Lower leg skin (tissue), 4 donors: ENCODE measurements at regions not wholly inside any gene's neighbourhood (a gene's known extent, or its start where the extent isn't known, plus 50 kb on each side); places are given as distances from the start of the nearest gene placed in this dataset.

Source experiments
- DNase-seq, 2 donors: peaks; one replicate each; pipeline ENCODE4 v3.0.0-alpha.2; 2019; ENCODE audit warnings: low spot score in 2 of 2
- H3K4me3 ChIP-seq: fragments of 200-600 bp; sonication (generic); 2 replicates; pipeline ENCODE4 v1.5.1; 2017; ENCODE audit warnings: mild to moderate bottlenecking, low read depth; ENCODE audit not compliant: poor library complexity, severe bottlenecking
- POLR2A ChIP-seq, 2 donors: fragments of 450-650 bp; IDR thresholded peaks; one replicate each; pipeline ENCODE4 v1.6.1; 2016 to 2017; ENCODE audit warnings: antibody characterized with exemption in 2 of 2, mild to moderate bottlenecking in 1 of 2, moderate library complexity in 1 of 2
- WGBS, 2 donors: methylation state at CpG; one replicate each; pipeline ENCODE4 v1.1.5; 2018; 5-methylcytosine and 5-hydroxymethylcytosine counted together
- intact Hi-C: fragments of 100-400 bp; cut with DNase I; formaldehyde crosslinking; loops from one replicate; pipeline ENCODE4 v1.15.0; 2023; ENCODE audit warnings: low total_unique reads
- TF ChIP-seq, protein P1 (sequence below), 3 donors: fragments of 450-650 bp; IDR thresholded peaks; one replicate each; pipeline ENCODE4 v1.5.1; 2016; ENCODE audit warnings: antibody characterized with exemption in 3 of 3, mild to moderate bottlenecking in 3 of 3, moderate library complexity in 2 of 3

DNA sequence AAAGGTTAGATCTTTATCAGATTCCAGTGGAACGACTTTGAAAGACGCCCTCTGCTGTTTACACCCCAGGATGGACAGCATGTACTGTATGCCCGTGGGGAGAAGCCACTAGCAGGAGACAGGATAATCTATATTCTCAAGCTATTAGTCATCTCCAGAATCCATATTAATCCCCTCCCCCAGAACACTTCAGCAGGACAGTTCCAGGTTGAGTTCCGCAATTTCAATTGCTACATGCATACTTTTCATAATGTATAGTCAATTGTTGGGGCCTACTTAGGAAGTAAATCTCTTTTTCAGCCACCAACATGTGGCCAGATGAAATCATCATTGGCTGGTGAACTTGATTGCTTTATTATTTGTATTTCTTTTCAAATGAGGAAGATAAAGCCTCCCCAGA lies 313.1 kb upstream of the SMIM30 start:
- H3K4me3 ChIP-seq, result no peak overlapping the region
- TF ChIP-seq, protein P1, sequence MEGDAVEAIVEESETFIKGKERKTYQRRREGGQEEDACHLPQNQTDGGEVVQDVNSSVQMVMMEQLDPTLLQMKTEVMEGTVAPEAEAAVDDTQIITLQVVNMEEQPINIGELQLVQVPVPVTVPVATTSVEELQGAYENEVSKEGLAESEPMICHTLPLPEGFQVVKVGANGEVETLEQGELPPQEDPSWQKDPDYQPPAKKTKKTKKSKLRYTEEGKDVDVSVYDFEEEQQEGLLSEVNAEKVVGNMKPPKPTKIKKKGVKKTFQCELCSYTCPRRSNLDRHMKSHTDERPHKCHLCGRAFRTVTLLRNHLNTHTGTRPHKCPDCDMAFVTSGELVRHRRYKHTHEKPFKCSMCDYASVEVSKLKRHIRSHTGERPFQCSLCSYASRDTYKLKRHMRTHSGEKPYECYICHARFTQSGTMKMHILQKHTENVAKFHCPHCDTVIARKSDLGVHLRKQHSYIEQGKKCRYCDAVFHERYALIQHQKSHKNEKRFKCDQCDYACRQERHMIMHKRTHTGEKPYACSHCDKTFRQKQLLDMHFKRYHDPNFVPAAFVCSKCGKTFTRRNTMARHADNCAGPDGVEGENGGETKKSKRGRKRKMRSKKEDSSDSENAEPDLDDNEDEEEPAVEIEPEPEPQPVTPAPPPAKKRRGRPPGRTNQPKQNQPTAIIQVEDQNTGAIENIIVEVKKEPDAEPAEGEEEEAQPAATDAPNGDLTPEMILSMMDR (IDR thresholded peaks at IDR 0.05), result no peak
- no peak for TF ChIP-seq POLR2A (IDR thresholded peaks at IDR 0.05)
- intact Hi-C loops, result no loop called here
- WGBS, 2 donors, result 63% methylated on average over 4 of the region's 4 CpGs
- no peak for DNase-seq

DNA sequence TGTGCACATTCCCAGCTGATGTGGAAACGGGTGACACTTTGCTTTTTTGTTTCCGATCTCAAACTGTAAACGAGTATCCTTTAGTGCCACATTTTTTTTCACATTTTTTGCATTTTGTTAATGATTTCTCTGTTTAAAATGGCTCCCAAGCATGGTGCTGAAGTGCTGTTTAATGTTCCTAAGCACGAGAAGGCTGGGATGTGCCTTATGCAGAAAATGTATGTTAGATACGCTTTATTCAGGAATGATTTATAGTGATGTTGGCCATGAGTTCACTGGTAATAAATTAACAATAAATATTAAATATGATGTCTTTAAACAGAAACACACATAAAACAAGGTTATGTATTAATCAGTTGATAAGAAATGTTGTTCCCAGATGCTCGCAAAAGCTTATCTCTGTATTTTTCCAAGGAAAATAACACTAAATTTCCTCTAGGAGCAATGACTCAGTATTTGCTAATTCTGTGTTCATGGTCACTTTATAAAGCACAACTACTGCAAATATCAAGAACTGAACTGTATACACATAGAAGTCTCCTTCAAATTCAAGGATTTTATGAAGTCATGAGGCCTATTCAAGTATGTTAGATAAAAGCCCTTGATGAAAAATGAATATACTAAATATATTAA lies 305.9 kb upstream of the SMIM30 start:
- 71 to 72% methylated on average over 6 of the region's 6 CpGs for WGBS, 2 donors
- no peak for DNase-seq
- intact Hi-C loops, result no loop called here
- no peak overlapping the region for H3K4me3 ChIP-seq
- no peak for TF ChIP-seq POLR2A (IDR thresholded peaks at IDR 0.05)
- TF ChIP-seq, protein P1 (IDR thresholded peaks at IDR 0.05), result no peak

DNA sequence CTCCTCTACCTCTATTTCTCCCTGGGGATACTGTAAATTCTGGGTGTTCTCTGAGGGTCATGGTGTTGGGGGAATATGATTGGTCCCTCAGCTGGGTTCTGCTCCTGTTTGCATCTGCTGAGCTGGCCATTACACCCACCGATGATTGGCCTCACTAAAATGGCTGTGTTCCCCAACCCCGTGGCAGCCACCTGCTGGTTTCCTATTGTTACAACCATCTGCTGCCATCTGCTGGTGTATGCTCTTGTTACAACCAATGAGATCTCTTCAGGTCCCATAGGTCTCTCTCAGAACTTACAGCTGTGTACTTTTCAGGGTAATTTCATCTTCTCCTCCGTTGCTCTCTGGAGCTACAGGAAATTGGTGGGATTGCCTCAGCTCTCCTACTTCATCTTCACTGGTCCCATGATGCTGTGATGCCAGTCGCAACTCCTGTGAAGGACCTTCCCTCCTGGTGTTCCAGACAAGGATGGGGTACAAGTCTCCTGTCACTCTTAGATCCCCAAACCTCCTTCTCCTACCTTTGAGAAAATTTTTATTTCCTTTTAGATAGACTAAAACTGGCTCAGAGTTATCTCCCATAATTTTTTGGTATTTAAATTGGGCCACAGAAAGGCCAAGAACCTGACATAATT lies 303.5 kb upstream of the SMIM30 start:
- no peak for TF ChIP-seq POLR2A (IDR thresholded peaks at IDR 0.05)
- TF ChIP-seq, protein P1 (IDR thresholded peaks at IDR 0.05), result no peak
- H3K4me3 ChIP-seq, result no peak overlapping the region
- WGBS, 2 donors, result 21 to 25% methylated on average over 4 of the region's 4 CpGs
- DNase-seq, result peak; percentile 83 to 89
- intact Hi-C loops, result no loop called here

DNA sequence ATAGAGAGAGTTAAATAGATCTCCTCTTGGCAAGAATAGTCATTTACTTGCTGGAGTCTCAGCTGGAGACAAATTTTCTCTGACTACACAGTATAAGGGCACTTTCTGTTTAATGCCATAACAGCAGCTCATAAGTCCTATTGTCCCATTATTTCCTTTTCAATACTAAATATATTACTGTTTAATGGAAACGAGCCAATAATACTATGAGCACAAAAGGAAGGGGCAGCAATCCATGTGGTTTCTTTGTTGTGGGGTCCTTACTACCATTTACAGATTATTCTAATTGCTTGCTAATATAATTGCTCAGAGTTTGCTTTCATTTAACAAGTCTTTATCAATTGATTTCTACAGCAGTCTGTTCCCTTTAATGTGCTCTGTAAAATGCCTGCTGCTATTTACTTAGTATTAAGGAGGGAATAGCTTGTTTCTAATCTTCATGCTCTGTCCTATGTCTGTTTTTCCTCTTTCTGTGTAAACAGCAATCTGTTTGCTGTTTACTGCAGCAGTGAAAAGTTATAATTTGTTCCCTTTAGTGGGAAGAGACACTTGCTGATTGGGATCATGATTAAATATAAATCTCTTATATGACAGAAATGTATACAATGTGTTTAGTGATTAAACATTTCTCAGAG lies 296.2 kb upstream of the SMIM30 start:
- intact Hi-C loops, result loop anchor here (5.0 kb wide), 1 partner anchor 867 kb away; no protein-coding TSS in a partner anchor
- DNase-seq, result no peak
- H3K4me3 ChIP-seq, result no peak overlapping the region
- WGBS, 2 donors, result 39% methylated on average over 1 of the region's 1 CpG
- no peak for TF ChIP-seq POLR2A (IDR thresholded peaks at IDR 0.05)
- TF ChIP-seq, protein P1 (IDR thresholded peaks at IDR 0.05), result no peak

DNA sequence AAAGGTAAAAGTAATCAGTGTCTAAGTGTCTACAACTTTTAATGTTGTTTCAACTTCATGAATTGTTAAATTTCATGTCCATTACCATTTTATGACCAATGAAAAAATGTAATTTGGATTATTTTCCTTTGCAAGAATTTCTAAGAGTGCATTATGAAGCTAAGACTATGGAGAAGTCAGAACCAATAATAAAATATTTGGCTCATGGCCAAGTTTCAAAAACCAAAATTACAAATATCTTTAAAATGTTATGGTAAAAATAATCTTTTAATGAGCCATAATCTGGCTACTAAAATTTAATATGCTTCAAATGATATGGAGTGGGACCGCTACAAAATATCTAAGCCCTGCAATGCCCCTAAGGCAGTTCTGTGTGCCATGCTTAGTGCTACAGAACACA lies 294.1 kb upstream of the SMIM30 start:
- no peak overlapping the region for H3K4me3 ChIP-seq
- DNase-seq, result no peak
- WGBS, 2 donors, result 89 to 91% methylated on average over 1 of the region's 1 CpG
- intact Hi-C loops, result no loop called here
- no peak for TF ChIP-seq POLR2A (IDR thresholded peaks at IDR 0.05)
- TF ChIP-seq, protein P1 (IDR thresholded peaks at IDR 0.05), result no peak
